Activated CD4-positive, alpha-beta T cell treated with anti-CD3 and anti-CD28 coated beads, Interleukin-2, Interleukin-6, amounts not matched to agents 100 ng/mL and 50 ng/mL, durations not matched to agents 16 hours and 8 hours (primary cell): ENCODE measurements at regions not wholly inside any gene's neighbourhood (a gene's known extent, or its start where the extent isn't known, plus 50 kb on each side); places are given as distances from the start of the nearest gene placed in this dataset.
"Not testable (repeated sequence)": the region's sequence is repeated elsewhere in the genome, so short reads cannot be mapped to it uniquely, and the experiment has no call there.

Source experiments
- DNase-seq: peaks from one replicate; pipeline ENCODE4 v3.0.0-alpha.2; 2020

DNA sequence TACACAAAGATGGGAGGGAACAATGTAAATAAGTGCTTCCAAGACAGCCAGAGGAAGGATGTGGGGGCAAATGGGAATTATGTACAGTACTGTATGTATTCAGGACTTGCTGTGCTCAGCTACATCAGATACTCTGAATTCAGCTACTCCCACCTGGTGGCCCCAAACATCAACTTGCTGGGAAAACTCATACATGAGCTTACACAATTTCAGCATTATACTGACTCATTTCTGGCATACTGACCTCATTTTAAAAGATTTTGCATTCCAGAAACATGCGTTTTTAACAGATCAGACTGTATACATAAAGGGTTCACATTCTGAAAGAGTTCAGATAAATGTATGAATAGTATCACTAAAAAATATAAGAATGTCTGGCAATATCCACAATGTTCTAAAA lies 59.7 kb downstream of the GPX5 start:
- DNase-seq = peak; percentile 16

DNA sequence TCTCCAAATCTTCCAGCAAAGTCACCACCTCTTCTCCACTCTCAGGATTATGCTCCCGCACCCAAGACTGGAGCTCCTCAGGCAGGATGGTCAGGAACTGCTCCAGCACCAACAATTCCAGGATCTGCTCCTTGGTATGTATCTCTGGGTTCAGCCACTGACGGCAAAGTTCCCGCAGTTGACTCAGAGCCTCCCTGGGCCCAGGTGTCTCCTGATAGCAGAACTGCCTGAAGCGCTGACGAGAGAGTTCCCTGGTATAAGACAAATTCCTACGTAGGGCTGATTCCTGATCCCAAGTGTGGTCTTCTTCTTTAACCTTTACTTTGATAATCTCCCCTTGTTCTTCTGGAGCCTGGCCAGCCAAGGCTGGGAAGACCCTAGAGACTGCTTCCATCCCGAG lies 60.6 kb downstream of the GPX5 start:
- DNase-seq = no peak

DNA sequence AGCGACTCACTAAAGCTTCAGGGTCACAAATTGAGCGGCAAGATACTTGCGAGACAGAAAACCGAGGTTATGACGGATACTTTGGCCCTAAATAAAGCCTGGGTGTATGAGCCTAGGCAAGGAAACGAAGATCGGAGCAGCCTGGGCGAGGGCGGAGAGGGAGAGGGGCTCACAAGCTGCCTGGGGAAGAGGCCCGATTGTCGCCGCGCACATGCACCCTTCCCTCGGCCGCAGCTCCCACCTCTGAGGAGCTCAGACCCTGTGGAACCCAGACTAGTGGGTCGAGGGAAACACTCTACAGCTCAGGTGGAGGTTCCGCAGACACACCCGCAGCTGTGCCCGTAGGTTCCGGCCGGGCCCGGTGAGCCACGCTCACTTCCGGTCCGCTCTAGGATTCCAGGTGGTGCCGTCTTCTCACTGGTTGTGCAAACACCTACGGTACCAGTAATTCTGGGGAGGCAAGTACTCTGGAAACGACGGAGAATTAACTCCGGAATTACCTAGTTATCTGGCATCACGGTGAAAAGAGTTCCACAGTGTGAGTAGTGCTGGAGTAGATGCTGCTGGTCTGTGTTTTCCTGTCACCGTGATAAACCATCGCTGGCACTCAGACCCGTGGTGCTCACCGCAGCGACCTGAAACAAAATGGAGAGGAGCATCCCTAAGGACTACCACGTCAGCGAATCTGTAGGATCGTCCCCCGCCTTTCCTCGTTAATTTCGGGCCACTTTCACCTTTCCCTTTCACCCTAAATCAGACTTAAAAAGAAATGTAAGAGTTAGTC lies 61.5 kb downstream of the GPX5 start:
- DNase-seq = peak; percentile 78

DNA sequence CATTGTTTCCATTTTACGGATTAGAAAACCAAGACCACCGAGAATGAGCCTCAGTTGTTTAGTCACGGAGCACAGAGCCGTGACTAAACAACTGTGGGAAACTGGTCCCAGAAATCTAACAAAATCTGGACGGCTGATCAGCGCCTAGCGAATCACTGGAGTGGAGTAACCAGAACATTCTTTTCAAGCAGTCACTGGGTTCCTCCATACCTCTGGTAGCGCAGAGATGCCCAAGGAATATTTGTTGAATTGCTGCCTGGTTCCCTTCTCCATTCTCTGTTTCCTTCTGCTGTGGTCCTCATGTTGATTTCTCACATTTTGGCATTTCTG lies 62.0 kb downstream of the GPX5 start:
- no peak for DNase-seq

DNA sequence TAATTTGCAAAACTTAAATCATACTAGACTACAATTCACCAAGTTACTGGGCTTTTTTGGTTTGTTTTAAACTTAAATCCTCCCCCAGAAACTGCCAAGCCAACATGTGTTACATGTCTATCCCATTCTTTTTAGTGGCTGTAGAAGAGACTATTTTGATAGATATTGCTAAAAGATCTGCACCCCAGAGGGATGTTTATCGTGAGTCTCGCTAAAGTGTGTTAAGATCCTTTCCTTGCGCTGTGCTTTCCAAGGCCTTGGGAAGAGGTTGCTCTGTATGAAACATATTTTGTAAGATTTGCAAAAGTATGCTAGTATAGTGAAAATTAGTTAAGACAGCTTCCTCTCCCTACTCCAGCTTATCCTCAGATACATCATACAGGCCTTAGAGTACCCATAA lies 63.0 kb downstream of the GPX5 start:
- no peak for DNase-seq

DNA sequence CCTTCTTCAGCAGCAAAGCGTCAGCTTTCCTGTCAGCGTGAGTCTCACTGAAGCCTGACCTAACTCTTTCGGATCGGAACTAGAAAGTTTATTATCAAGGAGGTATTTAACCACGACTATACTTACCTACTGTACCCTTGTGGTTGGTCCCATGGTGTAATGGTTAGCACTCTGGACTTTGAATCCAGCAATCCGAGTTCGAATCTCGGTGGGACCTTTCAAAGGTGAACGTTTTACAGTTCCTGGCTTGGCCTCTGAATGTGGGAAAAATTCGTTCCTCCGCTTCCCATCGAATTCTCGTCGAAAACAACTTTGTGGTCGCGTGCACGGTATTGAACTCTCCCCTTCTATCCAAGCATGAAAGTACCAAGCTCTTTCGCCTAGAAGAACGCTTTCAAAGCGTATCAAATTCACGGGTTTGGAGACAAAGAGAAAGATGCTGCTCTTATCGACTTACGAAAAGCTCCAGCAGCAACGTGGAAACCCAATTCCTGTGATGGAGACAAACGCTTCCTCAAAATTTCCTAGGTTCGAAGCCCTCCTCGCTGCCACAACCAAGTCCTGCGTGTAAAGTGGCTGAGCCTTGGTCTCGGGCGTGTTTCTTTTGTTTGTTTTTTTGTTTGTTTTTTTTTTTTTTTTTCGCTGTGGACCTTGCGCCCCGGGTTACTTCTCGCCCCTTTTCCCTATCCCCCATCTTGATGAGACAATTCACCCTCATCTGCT lies 63.7 kb downstream of the GPX5 start:
- DNase-seq = peak; percentile 91

DNA sequence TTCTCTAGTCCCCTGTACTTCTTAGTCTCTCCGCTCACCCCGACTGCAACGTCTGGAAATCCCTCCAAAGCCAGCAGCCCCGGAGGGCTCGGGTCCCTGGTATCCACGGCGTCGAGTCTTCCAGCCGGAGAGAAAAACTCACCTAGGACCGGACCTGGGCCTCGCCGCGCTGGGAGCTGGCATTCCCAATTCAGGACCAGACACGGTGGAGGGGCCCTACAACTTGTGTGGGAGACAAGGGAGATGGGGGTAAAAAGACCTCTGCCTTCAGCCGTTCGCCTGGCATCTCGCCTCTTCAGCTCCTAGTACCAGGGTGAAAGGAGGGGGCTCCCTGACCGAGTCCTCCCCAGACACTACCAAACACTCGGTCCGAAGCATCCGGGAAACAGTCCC lies 64.3 kb downstream of the GPX5 start:
- no peak for DNase-seq

DNA sequence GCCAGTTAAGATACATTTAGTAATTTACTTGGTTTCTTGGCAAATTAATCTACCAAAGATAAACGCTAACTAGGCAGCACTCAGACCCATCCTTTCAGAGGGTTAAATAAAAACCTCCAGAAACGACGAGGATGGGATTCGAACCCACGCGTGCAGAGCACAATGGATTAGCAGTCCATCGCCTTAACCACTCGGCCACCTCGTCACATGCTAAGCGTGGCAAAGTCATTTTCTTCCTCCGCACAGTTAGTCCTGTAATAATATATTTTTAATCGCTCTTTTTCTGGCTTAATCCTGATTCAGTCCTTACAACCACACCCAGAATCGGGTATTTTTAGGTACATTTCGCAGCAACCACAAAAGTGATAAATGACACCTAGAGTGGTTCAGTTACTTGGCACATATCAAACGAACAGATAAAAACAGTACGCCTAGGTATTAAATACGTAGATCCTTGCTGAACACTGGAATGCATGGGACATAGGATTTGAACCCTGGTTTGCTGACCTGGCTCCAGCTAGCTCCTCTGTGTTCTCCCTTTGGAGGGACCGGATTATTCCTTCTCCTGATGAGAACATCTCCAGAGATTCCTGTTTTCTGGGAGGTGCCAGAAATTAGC lies 71.6 kb downstream of the GPX5 start:
- DNase-seq = peak; percentile 81

DNA sequence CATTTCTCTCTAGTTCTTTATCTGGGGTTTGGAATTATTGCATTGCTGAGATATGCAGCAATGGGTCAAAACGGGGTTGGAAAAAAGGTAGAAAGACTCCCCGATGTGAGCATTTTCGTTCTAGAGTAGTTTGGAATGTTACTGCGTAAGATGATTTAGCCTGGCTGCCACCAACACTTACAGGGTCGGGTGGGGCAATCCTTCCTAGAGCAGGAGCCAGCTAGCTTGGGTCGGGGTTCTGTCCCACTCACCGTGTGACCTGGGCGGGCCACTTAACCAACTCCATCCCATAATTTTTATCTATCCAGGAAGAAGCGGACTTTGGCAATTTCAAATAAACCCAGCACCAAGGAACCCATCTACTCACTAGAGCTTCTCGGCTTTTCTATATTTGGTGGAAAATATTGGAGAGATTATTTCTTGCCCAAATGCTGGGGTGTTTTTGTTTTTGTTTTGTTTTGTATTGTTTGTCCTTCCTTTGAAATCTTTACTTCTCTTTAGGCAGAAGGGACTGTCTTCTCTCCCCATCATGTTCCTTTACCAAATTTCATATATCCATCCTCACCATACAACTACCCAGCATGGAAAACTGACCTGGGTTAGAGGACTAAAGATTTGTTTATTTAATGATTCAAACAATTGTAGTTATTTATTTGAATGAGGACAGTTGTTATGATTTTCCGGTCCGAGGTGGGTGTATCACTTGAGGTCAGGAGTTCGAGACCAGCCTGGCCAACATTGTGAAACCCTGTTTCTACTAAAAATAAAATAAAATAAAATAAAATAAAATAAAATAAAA lies 72.4 kb downstream of the GPX5 start:
- no peak for DNase-seq

DNA sequence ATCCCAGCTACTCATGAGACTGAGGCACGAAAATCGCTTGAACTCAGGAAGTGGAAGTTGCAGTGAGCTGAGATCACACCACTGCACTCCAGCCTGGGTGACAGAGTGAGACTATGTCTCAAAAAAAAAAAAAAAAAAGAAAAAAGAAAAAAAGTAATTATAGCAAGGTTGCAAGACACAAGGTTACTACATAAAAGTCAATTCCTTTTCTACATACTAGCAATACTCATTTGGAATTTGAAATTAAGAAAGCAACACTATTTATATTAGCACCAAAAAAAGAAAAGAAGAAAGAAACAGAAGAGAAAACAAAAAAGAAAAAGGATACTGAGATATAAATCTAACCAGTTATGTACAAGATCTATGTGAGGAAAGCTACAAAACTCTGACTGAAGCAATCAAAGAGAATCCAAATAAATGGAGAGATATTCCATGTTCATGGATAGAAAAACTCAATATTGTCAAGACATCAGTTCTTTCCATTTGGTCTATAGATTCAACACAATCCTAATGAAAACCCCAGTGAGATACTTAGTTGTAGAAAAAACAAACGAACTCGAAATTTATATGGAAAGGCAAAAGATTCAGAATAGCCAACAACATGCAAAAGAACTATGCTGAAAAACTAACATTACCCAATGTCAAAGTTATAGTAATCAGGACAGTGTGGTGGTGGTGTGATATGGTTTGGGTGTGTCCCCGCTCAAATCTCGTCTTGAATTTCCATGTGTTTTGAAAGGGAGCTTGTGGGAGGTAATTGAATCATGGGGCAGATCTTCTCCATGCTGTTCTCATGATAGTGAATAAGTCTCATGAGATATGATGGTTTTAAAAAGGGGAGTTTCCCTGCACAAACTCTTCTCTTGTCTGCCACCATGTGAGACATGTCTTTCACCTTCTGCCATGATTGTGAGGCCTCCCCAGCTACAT lies 73.3 kb downstream of the GPX5 start:
- DNase-seq = no peak

DNA sequence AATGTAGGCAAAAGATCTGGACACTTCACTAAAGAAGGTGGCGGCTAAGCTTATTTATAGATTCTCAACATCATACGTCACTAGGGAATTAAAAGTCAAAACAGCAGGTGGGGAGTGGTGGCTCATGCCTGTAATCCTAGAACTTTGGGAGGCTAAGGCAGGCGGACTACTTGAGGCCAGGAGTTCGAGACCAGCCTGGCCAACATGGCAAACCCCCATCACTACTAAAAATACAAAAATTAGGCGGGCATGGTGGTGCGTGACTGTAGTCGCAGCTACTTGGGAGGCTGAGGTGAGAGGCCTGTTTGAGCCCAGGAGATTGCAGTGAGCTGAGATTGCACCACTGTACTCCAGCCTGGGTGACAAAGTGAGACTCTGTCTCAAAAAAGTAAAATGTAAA lies 74.6 kb downstream of the GPX5 start:
- DNase-seq = no peak

DNA sequence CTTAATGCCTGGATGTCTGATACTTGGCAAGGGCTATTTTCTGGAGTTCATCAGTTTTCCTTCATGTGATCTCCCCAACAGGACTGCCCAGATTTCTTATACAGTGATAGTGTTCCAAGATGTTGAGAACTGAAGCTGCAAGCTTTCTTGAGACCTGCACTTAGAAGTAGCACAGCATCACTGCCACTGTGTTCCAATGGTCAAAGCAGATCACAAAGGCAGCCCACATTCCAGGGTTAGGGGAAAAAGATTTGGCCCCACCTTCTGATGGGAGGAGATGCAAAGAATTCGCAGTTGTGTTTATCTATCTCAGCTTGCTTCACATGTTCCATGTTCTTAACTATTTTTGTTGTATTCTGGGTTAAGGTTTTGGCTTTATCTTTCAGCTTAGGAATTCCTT lies 78.2 kb downstream of the GPX5 start:
- DNase-seq = no peak

DNA sequence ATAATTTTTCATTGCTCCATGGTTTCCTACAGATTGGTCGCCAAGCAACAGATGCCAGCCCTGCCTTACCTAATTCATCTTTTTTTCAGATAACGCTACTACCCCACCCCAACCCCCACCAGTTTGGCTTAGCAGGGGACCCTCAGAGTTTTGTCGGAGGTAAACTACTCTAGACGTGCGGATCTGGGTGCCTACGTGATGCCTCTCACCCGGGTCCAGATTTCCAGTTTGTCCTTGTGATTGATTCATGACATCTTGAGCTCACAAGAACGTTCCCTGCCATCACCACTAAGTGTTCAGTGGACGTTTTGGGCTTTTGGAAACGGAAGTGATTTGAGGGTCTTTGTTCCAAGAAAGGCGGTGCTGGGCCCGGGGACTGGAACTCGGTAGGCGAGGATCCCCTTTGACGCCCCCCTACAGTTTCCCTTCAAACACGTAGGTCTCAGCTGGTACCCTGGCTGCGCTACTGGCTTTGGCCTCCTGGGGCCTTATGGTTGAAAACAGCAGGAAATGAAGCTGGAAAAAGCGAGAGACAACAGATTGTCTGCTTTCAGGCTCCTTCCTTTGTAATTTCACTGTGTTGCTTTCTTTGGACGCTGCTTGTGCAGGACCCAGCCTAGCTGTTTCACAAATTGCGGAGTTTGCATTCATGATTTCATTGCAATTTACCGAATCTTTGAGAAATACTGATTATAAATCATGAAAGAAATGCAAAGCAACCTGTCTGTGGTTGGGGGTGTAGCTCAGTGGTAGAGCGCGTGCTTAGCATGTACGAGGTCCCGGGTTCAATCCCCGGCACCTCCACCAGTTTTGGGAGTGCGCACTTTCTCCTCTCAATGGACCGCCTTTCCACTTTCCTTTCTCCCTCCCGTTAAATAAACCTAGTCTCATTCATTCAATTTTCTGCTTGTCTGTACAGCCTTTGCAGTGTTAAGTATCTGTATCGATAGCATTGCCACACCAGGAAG lies 81.0 kb downstream of the GPX5 start:
- peak; percentile 82 for DNase-seq

DNA sequence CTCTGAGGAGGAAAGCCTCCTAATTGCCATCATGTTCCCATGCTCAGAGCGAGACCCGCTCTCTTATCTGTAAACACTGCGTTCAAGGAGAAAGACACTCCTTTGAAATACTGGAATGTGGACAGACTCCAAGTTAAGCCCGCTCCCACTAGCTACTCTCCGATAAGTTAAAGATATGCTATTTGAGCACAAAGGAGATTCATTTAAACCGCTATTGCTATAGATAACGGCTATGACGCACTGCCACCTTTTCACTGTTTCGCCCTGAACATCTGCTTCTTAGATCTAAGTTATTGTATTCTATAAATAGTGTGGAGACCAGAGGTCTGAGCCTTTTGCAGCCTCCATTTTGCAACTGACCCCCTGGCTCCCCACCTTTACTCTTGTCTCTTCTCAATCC lies 82.3 kb downstream of the GPX5 start:
- no peak for DNase-seq

DNA sequence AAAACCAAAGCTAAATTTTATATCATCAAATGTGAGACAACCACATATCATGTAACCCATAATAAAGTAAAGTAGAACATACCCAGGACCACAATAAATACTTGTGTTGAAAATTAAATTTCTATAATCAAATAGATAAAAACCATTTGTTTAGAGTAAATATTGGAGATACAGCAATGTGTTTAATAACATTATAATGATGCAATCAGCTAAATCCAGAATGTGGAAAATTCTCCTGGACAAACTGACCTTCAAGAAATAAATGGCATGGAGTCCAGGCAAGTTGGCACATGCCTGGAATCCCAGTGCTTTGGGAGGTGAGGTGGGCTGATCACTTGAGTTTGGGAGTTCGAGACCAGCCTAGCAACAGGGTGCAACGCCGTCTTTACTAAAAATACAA lies 84.0 kb downstream of the GPX5 start:
- no peak for DNase-seq

DNA sequence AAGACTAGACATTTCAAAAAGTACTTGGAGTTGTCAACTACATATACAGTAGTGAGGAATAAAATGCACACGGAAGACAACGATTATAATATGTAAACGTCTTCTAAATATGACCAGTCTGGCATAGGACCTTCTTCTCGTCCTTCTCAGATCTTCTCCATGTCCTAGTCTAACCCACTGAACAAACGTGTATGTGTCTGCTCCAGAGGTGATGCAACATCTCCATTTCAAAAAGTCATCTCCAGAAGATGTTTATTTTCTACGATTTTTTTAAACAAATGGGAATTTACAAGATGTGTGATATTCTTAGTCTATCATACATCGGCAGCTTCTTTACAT lies 89.9 kb downstream of the GPX5 start:
- no peak for DNase-seq

DNA sequence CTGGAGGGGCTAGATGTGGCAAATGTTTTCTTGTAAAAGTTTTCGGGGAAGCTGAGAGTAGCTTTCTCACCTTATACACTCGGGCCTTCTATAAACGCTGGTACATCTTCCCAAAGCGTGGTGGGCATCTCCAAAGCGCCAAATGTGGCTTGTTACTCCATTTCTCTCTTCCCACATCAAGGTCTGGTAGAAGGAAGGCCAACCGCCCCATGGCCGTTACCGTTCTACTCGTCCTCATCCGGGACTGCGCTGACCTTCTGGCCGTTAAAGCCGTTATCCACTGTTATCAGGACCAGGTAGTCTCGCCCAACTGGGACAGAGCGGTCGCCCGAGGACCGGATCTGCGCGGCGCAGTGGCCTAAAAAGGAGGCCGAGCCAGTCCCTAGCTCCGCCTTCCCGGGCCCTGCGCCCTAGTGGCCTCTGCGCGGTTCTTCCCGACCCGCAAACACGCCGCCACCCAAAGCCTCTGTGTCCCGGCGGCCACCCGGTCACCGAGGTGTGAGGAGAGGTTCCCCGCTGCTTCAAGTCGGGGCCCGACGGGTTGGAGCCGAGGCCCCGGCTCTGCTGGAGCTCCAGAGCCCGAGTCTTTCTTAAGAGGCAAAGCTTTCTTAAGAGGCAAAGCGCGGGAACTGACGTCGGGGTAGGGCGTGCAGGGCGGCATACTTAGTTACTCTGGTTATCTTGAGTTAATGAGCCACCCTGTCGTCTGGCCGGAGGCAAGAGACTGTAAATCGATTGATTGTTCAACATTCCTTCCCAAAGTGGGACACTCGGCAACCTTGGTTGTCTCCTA lies 90.5 kb downstream of the GPX5 start:
- no peak for DNase-seq

DNA sequence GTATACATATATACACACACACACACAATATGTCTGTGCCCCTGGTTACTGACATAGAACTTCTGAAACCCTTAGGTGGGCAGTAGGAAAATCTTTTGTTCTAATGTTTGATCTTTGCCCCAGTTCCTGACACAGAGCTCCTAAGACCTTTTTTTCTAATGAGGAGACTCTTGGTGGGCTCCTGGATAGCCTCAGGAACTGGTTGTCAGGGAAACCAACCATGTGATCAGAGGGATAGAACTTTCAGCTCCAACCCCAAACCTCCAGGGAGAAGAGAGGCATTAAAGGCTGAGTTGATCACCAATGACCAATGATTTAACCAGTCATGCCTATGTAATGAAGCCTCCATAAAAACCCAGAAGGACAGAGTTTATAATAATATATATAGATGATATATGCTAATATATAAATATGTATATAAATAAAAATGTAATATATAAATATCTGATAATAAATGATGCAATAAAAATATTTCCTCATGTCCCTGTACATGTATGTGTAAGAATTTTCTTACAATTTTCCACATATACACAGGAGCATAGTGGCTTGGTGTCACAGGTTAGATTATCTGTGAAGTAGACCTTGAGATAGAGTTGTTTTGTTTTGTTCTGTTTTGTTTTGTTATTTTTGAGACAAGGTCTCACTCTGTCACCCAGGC lies 93.3 kb downstream of the GPX5 start:
- DNase-seq = no peak

DNA sequence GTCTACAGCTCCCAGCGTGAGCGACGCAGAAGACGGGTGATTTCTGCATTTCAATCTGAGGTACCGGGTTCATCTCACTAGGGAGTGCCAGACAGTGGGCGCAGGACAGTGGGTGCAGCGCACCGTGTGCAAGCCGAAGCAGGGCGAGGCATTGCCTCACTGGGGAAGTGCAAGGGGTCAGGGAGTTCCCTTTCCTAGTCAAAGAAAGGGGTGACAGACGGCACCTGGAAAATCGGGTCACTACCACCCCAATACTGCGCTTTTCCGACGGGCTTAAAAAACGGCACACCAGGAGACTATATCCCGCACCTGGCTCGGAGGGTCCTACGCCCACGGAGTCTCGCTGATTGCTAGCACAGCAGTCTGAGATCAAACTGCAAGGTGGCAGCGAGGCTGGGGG lies 95.6 kb downstream of the GPX5 start:
- DNase-seq = not testable (repeated sequence)

DNA sequence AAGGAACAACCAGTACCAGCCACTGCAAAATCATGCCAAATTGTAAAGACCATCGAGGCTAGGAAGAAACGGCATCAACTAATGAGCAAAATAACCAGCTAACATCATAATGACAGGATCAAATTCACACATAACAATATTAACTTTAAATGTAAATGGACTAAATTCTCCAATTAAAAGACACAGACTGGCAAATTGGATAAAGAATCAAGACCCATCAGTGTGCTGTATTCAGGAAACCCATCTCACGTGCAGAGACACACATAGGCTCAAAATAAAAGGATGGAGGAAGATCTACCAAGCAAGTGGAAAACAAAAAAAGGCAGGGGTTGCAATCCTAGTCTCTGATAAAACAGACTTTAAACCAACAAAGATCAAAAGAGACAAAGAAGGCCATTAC lies 97.6 kb downstream of the GPX5 start:
- DNase-seq = not testable (repeated sequence)
